ENCODE measurements at regions not wholly inside any gene's neighbourhood (a gene's known extent, or its start where the extent isn't known, plus 50 kb on each side); places are given as distances from the start of the nearest gene placed in this dataset.

DNA sequence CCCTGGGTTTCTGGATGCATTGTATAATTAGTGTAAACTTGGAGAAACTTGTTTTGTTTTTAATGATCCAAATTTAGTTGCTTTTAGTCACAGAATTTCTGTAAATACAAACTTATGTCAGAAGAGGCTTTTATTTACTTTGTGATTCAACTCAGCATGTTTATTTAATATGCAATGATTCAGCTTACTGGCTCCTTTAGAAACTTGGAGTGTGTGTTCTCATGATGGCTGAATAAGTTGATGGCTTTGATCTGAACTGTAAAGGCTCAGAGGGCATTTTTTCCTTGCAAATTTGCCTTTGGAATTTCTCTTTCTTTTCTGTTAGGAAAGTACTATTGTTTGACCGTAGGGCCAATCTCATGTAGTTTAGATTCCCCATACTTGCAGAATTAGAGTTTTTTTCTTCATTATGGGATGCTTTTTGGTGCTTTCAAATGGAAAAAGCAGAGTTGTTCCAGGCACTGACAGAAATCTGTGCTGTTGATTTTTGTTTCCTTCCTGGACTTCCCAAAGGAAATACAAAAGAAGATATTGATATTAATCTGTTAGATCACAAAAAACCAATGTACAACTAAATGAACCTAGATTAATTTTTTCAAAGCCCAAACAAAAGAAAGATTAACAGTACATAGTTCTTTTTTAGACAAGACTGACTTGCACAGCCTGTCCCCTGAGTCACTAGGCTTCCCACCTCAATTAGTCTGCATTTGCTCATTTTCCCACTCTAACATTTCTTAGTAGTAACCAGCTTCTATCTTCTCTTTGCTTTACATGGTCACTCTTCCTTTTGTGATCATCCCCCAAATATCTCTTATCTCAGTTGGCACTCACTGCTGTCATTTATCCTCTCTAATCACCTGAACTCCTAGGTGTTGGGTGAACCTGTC lies 96.8 kb upstream of the AGR3 start:
- no peak for DNase-seq

DNA sequence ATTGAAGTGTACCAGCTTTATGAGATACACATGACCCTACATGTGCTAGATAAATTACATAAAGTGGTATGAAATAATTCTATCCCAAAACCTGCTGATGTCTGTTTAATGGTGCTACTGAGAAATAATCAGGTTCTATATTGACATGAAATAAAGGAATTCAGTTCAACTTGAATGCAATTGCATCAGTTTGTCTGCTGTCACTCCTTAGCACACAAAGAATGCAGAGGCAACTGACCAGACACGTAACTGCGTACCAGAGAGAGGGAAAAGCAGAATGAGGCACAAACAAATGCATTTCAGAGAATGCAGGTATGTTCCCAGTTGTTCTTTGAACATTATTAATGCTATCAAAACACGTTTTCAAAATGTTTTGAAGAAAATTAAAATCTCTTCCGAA lies 98.8 kb upstream of the AGR3 start:
- no peak for DNase-seq

DNA sequence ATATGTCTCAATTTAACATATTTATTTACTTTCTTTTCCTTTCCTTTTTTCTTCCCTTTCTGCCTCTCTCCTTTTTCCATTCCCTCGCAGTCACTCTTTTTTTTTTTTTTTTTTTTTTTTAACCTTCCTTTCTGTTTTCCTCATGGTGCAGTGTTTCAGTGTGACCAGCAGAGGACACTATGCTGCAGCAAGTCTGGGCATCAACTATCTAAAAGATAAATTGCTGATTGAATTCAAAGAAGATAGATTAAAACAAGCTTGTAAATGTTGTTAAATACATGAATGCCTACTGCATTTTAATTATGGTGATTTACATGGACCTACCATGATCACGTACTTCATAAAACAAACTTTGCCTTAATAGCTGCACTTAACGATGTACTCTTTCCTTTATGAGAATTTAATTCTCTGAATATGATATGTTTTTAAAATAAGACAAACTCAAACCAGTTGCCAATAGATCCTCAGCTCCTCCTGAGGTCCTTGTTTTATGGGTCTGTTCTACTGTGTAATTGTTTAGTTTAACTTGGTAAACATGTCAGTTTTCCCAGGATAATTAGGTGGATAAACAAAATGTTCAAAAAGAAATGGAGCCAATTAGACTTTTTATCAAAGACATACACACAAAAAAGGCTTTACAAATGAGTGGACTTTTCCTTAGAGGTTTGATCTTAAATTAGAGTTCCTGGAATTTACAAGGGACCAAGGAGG lies 101.0 kb upstream of the AGR3 start:
- peak; percentile 57 for DNase-seq

DNA sequence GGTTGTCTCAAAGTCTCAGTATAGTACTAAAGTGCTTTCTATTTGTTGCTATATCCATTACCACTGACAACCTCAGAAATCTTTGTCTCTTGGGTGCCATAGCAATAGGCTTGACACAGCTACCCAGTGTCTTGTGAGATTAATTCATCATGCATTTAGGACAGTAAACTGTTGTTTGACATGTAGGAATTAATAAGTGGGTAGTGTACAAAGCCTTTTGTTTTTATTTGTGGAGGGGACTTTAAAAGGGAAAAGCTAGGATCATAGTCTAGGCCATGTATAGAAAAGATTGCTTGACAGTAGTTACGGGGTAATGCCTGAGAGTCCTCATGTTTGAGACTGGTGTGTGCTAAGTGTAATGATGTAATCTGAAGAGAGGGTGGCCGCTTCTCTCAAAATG lies 102.6 kb upstream of the AGR3 start:
- DNase-seq, result no peak

DNA sequence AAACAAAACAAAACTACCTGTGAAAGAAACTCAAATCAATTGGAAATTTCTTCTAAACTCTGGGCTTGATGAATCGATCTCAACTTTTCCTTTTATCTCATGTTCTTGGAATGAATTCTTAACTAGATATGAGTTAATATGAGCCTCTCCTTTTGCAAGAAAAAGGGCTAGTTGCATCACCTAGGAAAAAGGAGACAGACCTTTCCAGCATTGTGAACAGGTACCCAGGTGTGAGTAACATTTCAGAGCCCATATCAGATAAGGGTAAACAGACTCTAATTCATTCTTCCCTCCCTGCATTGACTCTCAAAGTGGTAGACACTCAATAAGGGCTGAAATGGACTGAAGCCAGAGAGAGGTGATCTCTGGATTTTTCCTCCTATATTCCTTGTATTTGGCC lies 103.8 kb upstream of the AGR3 start:
- no peak for DNase-seq

DNA sequence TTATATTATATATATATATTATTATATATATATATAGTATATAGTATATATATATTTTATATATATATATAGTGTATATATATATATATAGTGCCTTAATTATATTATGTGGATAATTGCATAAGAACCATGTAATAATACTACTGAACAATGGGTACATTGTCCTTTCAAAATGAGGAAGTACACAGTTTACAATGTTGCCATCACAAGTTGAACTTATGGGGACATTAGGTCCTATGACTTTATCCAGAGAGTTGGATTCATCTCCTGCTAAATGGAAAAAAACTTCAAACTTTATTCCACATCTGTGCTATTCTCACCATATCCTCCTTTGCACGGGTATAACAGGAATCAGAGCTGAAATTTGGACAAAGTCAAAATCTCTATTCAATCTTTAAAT lies 105.0 kb upstream of the AGR3 start:
- DNase-seq, result no peak

DNA sequence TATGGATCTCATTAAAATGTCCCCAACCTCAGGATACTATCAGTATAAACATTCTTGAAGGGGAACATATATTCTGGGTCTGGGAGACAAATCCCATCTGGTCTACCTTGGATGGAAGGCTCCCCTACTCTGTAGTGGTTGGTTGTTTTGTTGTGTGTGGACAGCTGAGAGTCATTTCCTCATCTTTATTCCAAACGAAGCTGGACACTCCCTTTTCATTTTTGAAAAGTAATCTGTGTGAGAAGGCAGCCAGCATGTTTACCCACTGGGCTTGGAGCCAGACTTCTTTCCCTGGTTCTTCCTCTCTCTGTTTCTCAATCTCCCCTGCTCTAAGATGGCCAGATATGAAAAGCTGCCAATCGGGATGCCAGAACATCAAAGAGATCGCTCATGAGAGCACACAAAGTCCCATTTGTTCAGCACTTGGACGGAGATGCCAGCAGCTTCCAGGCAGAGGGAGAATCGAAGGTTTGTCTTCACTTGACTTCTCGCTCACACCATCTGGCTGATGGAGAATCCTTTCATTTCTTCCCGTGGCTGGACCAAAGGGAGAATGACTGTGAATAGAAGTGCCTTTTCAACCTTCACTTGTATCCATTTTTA lies 108.1 kb upstream of the AGR3 start:
- no peak for DNase-seq

DNA sequence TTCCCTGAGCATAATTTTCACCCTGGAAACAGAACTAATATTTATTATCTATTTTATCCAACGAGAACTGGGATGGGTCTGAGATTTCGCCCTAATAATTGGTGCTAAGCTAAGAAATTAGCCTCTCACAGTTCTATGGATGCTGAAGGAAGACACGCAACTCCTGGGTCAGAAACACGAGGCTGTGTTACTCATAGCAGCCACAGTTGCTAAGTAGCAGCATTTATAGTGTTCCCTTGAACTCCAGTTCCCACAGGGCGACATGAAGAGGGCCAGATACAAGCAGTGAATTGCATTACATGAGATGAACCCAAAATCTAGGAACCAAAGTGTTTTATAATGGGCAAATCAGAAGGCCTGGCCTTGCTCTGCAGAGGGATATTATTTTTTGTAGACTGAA lies 109.8 kb upstream of the AGR3 start:
- no peak for DNase-seq

DNA sequence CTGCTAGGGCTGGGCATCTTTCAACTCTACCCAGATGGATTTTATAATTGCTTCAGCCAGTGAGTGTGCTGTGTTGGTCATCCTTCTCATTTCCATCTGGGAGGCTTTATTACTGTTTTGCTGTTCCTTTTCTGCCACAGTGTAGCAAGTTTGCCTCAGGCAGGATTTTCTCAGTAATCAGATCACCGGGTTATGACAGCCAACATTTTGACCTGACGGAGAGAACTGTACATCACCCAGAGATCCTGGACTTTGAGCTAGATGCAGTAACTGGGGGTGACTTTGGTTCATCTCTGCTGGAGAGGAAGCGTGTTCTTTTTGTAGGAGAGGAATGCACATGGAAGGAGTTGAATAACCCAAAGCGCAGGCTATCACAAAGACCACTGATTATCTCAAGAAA lies 111.8 kb upstream of the AGR3 start:
- no peak for DNase-seq

DNA sequence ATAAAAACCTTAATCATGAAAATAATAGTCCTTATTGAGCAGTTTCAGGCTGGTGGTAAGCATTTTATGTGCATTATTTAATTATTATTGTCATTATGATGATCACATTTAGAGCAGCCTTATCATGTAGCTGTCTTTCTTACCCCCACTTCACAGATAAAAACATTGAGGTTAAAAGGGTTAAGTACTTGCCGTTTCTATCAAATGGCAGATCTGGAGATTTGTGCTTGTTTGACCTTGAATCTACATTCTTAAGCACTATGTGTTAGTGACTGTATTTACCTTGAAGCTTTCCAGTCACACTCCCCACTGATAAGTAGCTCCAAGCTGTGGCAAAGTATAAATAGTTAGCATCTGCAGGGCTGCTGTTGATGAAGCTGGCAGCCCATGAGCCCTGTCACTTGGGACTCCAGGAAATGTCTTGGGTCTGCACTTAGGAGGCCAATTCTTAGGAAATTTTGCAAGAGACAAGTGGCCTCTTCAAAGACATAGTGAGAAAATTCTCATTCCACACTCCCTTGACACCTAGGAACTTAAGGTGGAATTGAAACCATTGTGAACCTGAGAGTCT lies 116.8 kb upstream of the AGR3 start:
- no peak for DNase-seq

DNA sequence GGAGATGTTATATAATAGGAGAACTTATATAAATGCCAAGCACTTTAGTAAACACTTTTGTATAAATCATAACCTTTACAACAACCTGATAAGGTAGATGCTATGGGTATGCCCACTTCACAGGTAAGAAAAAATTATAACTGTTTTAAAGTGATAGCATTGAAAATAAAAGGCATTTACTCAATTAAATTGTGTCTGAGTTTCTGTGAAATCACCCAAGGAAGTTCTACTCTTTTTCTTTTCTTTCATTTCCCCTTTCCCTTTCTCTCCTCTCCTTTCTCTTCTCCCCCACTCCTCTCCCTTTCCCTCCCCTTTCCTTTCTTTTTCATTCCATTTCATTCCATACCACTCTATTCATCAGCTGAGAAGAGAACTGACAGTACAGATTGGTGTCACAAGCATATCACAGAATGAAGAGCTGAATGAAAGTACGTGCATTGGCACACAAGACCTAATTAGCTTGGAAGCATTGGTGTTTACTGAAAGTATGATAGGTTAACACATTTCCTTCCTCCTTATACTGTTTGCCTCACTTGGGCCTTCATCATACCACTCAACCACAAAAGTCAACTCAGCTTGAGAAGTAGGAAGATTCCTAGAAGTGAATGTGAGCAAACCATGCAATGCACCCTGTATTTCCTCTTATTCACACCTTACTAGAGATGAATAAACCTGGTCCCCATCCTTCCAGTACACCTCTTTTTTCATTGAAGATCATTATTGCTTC lies 117.9 kb upstream of the AGR3 start:
- no peak for DNase-seq

DNA sequence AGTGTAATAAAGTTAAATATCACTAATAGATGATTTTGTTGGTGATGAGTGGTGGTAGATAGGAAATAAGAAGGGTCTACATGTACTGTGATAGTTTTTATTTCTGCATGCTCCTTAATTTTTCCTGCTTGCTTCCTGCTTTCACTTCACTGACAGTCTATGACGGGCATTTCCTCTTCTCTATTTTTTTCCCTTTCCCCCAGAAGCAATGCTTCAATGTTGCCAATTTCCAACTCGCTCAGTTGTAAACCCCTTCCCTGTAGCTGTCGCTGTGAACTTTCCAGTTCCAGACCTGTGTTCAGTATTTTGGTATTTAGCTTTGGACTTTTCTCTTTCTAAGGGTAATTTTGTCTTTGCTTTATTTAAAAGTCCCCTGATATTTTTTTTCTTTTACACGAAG lies 123.5 kb upstream of the AGR3 start:
- DNase-seq, result no peak

DNA sequence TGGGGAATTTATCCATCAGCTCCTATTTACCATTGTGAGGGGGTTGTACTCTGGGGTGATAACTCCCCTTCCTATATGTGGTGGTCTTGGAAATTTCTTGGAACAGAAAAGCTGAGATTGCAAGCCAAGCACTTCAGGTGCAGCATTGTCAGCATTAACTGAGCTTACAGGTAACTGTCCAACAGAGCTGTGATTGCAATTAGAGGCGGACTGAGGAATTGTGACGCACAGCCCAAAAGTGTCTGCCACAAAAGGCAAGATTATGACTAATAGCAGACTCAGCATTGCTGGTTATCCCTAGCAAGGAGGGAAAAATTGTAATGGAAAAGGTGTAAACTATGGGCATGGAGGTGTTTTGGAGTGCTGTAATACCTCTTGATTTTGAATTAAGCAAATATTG lies 126.1 kb upstream of the AGR3 start:
- DNase-seq, result no peak

DNA sequence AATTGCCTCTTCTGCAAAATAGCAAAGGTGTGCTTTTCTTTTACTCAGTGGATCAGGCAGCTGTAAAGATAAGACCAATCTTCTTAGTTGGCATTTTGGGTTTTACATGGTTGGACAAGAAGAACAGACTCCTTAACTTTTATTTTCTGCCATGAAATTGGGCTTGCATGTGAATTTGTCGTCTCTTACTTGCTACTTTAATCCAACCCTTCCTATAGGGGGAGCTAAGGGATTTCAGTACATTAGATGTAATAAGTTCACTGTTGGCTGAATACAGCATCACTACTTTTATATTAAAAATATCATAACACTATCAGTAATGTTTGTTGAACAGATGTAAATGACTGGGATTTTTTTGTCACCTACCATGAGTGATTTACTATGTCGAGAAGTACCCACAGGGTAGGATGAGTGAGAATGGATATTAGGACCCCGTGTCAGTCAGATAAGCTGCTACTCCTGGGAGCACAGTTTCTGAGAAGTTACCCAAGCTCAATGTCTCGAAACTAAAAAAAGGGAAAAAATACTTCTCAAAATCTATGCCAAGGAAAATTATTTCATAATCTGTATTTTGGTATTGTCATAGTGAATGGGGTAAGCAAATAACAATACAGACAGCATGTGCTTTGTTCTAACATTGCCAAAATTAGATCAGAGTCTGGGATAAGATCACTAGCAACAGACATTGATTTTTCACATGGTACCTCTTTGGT lies 127.4 kb upstream of the AGR3 start:
- peak; percentile 57 for DNase-seq

DNA sequence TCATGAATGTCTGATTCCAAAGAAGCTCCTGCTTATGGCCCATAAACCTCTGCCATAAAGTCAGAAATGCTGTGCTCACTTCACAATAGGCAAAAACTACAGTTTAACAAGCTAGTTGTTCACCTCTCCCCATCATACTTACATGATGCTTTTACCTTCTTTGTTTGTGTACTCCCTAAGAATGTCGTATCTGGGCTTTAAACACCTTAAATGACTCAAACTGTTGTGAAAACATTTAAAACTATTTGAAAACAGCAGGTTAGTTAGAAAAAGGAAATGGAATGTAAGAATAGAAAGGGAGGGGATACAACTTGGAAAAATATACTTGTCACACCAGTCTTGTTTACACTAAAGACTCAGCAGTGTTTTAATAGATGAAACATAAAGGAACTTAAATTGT lies 128.2 kb upstream of the AGR3 start:
- DNase-seq, result no peak

DNA sequence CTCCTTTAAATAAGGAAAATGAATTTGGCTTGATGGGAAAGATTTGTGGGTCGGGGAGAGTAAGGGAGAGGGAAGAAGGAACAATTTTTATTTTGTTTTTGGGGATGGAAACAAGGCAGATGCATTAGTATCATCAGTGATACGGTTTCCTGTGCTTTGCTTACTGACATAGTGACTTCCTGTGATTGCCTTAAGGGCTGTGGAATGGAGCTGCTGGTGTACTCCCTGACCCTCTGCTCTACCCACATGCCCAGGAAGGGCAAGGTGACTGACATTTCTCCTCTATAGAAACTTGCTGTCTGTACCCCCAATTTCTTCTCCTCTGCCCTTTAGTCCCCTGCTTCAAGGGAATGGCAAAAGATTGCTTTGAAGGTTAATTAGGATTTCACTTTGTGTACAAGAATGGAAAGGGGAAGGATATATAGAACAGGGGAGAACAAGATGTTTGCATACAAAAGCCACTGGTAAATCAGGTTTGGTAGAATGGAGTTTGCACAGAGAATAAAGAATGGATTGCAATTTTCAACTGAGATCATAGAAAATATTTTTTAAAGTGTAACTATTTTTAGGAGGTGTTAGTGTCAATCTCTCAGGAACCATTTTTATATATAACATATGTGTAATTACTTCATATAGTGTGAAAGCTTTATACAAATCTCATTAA lies 129.0 kb upstream of the AGR3 start:
- peak; percentile 12 for DNase-seq

DNA sequence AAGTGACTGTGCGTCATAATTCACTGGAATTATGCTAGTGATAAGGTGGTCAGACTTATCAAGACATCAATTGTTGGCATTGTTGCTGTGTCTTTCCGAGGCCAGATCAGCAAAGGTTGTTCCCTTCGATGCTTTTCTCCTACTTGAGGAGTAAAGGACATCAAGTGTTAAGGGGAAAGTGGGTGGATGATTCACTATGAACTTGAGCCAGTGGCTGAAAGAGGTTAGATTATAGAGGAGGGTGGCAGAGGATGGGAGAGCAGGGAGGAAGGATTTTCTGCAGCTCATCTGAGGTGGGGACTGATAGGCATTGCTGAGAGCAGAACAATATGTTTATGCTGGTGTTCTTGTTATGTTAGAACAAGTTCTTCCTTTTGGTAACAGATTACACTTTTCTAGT lies 131.4 kb upstream of the AGR3 start:
- DNase-seq, result no peak

DNA sequence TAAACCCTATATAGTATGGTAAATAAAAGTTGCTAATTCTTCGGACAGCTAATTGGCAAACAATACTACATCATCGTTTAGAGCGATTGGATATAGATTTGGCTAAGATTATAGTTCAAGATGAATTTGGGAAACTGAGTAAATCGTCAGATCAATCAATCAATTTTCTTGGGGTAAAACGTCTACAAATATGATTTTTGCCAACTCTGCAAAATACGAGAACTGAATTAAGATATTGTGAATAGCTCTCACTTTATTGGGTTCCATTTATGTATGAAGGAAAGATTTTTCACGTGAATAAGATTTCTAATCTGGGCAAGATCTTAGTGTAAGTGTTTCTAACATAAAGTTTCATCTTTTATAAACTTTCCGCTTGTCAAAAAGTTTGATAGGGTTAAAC lies 132.9 kb upstream of the AGR3 start:
- no peak for DNase-seq

DNA sequence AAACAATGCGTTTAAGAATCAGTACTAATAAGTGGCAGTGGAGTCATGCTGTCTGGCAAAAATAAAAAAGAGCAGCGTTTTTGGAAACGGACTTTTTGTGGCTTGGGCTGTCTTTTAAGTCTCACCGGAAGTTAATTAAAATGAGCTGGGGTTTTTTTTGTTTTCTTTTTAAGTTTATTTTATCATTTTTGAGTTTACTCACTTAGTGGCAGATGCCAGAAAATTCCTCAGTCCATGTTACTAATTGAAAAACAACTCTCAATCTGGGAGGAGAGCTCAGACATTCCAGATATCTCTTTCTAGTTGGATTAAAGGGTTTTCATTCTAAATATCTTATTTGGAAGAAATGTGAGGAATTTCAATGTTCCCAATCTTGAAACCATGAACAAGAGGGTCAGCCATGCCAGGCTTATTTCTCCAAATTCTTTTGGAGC lies 133.8 kb upstream of the AGR3 start:
- DNase-seq, result no peak

DNA sequence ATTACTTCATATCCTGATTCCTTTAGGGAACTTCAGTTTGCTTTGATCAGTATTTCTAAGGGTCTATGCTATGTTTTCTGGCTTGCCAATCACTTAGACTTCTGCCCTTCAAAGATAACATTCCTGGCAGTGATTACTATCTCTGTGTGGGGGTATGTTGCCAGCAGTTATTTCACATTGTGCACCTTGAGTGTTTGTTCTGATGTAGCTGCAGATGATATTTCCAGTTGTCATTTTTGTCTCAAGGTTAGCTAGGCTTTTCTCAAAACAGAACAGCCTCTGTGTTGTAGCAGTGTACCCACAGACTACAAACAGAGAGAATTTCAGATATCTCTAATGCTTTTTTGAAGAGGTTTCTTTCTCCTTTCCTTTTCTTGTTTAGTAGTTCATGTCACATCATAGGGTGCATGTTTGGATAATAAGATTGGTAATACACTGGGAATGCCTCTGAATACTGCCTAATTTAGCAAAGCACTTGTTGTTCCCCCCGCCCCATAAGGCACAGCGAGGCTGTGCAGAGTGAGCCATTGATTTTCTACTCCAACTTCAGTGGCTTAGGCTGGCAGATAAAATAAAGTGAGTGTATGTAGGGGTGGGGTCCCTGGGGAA lies 134.7 kb upstream of the AGR3 start:
- DNase-seq, result no peak

DNA sequence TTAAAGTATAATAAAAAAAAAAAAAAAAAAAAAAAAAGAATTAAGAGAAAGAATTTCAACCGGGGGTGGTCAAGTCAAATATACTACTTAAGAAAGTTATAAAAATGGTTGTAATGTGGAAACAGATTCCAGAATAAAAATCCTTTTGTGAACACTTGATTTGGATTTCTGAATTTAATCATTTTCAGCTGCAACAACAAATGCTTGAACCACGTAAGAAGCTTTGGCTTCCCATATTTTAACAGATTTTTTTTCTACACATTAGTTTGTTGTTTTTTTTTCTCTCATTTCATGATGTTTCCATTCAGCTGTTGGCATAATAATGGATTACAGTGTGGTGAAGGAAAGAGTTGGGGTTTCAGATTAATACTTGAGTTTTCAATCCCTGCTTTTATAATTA lies 137.3 kb upstream of the AGR3 start:
- no peak for DNase-seq

Data from CD4-positive, alpha-beta T cell treated with Interleukin-17A for 1 hour (primary cell).